ENCODE measurements at regions not wholly inside any gene's neighbourhood (a gene's known extent, or its start where the extent isn't known, plus 50 kb on each side); places are given as distances from the start of the nearest gene placed in this dataset.

GRCh38 chr1:170326186-170326585 lies 180.4 kb downstream of the NTMT2 start:
- no peak for TF ChIP-seq POLR2A (IDR thresholded peaks at IDR 0.05; ENCODE audit: low read length)
- no peak for TF ChIP-seq GATA1 (IDR thresholded peaks at IDR 0.05; ENCODE audit: low read depth, low read length)

All from erythroblast (primary cell).